SK-N-SH (cell line): ENCODE measurements at regions not wholly inside any gene's neighbourhood (a gene's known extent, or its start where the extent isn't known, plus 50 kb on each side); places are given as distances from the start of the nearest gene placed in this dataset.

Source experiments
- CTCF ChIA-PET: fragments of 300-600, 350-600 bp; formaldehyde crosslinking; extraction: SDS; loops from one replicate; lab custom pipeline; 2021; lab: Yijun Ruan, JAX
- POLR2A ChIA-PET: fragments of 350-600 bp; sonication (Branson Sonifier 250); formaldehyde crosslinking; extraction: SDS; loops from one replicate; lab custom pipeline; 2020; ENCODE audit warnings: antibody characterized with exemption, inconsistent platforms; lab: Yijun Ruan, JAX
- DNase-seq: peaks from one replicate; pipeline ENCODE4 v3.0.0; 2012
- H2AFZ ChIP-seq: fragments of 200-600 bp; sonication (generic); 2 replicates; pipeline ENCODE4 v1.8.1; 2016; ENCODE audit warnings: antibody characterized with exemption, mild to moderate bottlenecking, low read depth
- H3F3A ChIP-seq: fragments of 200-600 bp; sonication (generic); replicated peaks from 2 replicates; pipeline ENCODE3; 2016; ENCODE audit warnings: antibody characterized with exemption, mild to moderate bottlenecking; ENCODE audit not compliant: insufficient read depth
- H3K27ac ChIP-seq, 2 experiments: fragments of 200-500 bp in 1 of 2; fragments of 200-600 bp in 1 of 2; sonication (Bioruptor generic) in 1 of 2; sonication (generic), shearing (Covaris generic) in 1 of 2; 2 replicates each; pipeline versions ENCODE4 v1.5.1 to v1.6.1; 2014 to 2016; ENCODE audit warnings: low read depth in 2 of 2, inconsistent platforms in 1 of 2, low read length in 1 of 2, mild to moderate bottlenecking in 1 of 2, mixed read lengths in 1 of 2
- H3K27me3 ChIP-seq: fragments of 200-600 bp; sonication (generic), shearing (Covaris generic); 2 replicates; pipeline ENCODE4 v1.6.1; 2016; ENCODE audit warnings: mixed run types; ENCODE audit not compliant: insufficient read depth
- H3K36me3 ChIP-seq, 2 experiments: fragments of 200-500 bp in 1 of 2; fragments of 200-600 bp in 1 of 2; sonication (Bioruptor generic) in 1 of 2; sonication (generic) in 1 of 2; replicated peaks in 1 of 2; 2 replicates each; pipeline versions ENCODE3 to v1.5.1; 2014 to 2016; ENCODE audit warnings: low read length in 1 of 2, mild to moderate bottlenecking in 1 of 2; ENCODE audit not compliant: insufficient read depth in 2 of 2, control insufficient read depth in 1 of 2
- H3K4me1 ChIP-seq, 2 experiments: fragments of 200-500 bp in 1 of 2; fragments of 200-600 bp in 1 of 2; sonication (Bioruptor generic) in 1 of 2; sonication (generic), shearing (Covaris generic) in 1 of 2; 2 replicates each; pipeline versions ENCODE4 v1.5.1 to v1.6.1; 2014 to 2016; ENCODE audit warnings: low read depth in 1 of 2, low read length in 1 of 2, mixed run types in 1 of 2; ENCODE audit not compliant: insufficient read depth in 2 of 2, control insufficient read depth in 1 of 2
- H3K4me2 ChIP-seq: fragments of 200-600 bp; sonication (generic), shearing (Covaris generic); 2 replicates; pipeline ENCODE4 v1.6.1; 2017; ENCODE audit warnings: mixed run types
- H3K4me3 ChIP-seq, 2 experiments: fragments of 200-500 bp in 1 of 2; fragments of 200-600 bp in 1 of 2; sonication (Bioruptor generic) in 1 of 2; sonication (generic), shearing (Covaris generic) in 1 of 2; 2 replicates each; pipeline versions ENCODE4 v1.5.1 to v1.8.1; 2014 to 2016; ENCODE audit warnings: low read depth in 2 of 2, inconsistent platforms in 1 of 2, low read length in 1 of 2, mild to moderate bottlenecking in 1 of 2, mixed read lengths in 1 of 2, moderate library complexity in 1 of 2
- H3K79me2 ChIP-seq: fragments of 200-600 bp; sonication (generic); 2 replicates; pipeline ENCODE4 v1.8.1; 2017; ENCODE audit warnings: mild to moderate bottlenecking; ENCODE audit not compliant: insufficient read depth
- H3K9ac ChIP-seq: fragments of 200-600 bp; sonication (generic); 2 replicates; pipeline ENCODE4 v1.6.1; 2017; ENCODE audit warnings: mixed run types
- H3K9me2 ChIP-seq: fragments of 200-600 bp; sonication (generic); 2 replicates; pipeline ENCODE4 v1.6.1; 2017; ENCODE audit warnings: mixed run types
- H3K9me3 ChIP-seq: fragments of 200-600 bp; sonication (generic); 2 replicates; pipeline ENCODE4 v1.6.1; 2017; ENCODE audit warnings: mixed run types, mild to moderate bottlenecking, moderate library complexity
- H4K20me1 ChIP-seq: fragments of 200-600 bp; sonication (generic); 2 replicates; pipeline ENCODE4 v1.6.1; 2017; ENCODE audit warnings: mild to moderate bottlenecking, mixed run types; ENCODE audit not compliant: insufficient read depth
- EP300 ChIP-seq, 2 experiments: IDR thresholded peaks; 2 replicates each; pipeline versions ENCODE4 v1.4.0 to v1.6.1; 2012; ENCODE audit warnings: borderline replicate concordance in 1 of 2, low read depth in 1 of 2, low read length in 1 of 2
- FOXJ3 ChIP-seq: sonication (generic); formaldehyde crosslinking; IDR thresholded peaks from 2 replicates; pipeline ENCODE4 v1.5.1; 2020; ENCODE audit warnings: mild to moderate bottlenecking, missing genetic modification reagents
- FOXM1 ChIP-seq: IDR thresholded peaks from 2 replicates; pipeline ENCODE4 v1.4.0; 2012; ENCODE audit warnings: low read depth, mild to moderate bottlenecking
- GABPA ChIP-seq: IDR thresholded peaks from 2 replicates; pipeline ENCODE4 v1.4.0; 2012; ENCODE audit warnings: low read depth, mild to moderate bottlenecking
- GATA2 ChIP-seq: sonication (generic); formaldehyde crosslinking; IDR thresholded peaks from 2 replicates; pipeline ENCODE4 v1.5.0; 2020; ENCODE audit warnings: mild to moderate bottlenecking, missing genetic modification reagents
- MEF2A ChIP-seq: IDR thresholded peaks from 2 replicates; pipeline ENCODE4 v1.4.0; 2012; ENCODE audit warnings: low read depth, borderline replicate concordance
- MXI1 ChIP-seq: IDR thresholded peaks from 2 replicates; pipeline ENCODE4 v1.6.1; 2012; ENCODE audit warnings: mild to moderate bottlenecking, low read depth, low read length, improper control_type of control experiment
- NFIC ChIP-seq: IDR thresholded peaks from 2 replicates; pipeline ENCODE4 v1.4.0; 2012; ENCODE audit warnings: borderline replicate concordance
- NRF1 ChIP-seq: IDR thresholded peaks from 2 replicates; pipeline ENCODE4 v1.6.1; 2012; ENCODE audit warnings: low read depth, mild to moderate bottlenecking, low read length
- POLR2AphosphoS5 ChIP-seq: IDR thresholded peaks from 2 replicates; pipeline ENCODE4 v1.6.1; 2012; ENCODE audit warnings: low read depth, low read length
- RAD21 ChIP-seq: IDR thresholded peaks from 2 replicates; pipeline ENCODE4 v1.6.1; 2012; ENCODE audit warnings: mild to moderate bottlenecking, low read length
- RXRA ChIP-seq: IDR thresholded peaks from 2 replicates; pipeline ENCODE4 v1.4.0; 2012; ENCODE audit warnings: low read depth, mild to moderate bottlenecking, borderline replicate concordance
- SMC3 ChIP-seq: IDR thresholded peaks from 2 replicates; pipeline ENCODE4 v1.6.1; 2012; ENCODE audit warnings: low read depth, low read length, improper control_type of control experiment
- TAF1 ChIP-seq: IDR thresholded peaks from 2 replicates; pipeline ENCODE4 v1.6.1; 2012; ENCODE audit warnings: low read depth, mild to moderate bottlenecking, low read length, moderate library complexity, borderline replicate concordance
- TEAD4 ChIP-seq: IDR thresholded peaks from 2 replicates; pipeline ENCODE4 v1.4.0; 2012; ENCODE audit warnings: mild to moderate bottlenecking, borderline replicate concordance; ENCODE audit not compliant: insufficient read depth
- WGBS: methylation state at CpG from one replicate; pipeline ENCODE4 v1.1.6; 2017; ENCODE audit warnings: low lambda C conversion rate; 5-methylcytosine and 5-hydroxymethylcytosine counted together
- TF ChIP-seq, protein P1 (sequence below): IDR thresholded peaks from 2 replicates; pipeline ENCODE4 v1.4.0; 2012; ENCODE audit warnings: low read depth, borderline replicate concordance
- TF ChIP-seq, protein P2 (sequence below): IDR thresholded peaks from 2 replicates; pipeline ENCODE4; 2012
- TF ChIP-seq, protein P3 (sequence below): fragments of 200-600 bp; sonication (generic); IDR thresholded peaks from 2 replicates; pipeline ENCODE4 v1.6.1; 2017; ENCODE audit warnings: antibody characterized with exemption, mild to moderate bottlenecking, moderate library complexity
- TF ChIP-seq, protein P4 (sequence below): IDR thresholded peaks from 2 replicates; pipeline ENCODE4 v1.4.0; 2012; ENCODE audit warnings: low read depth, borderline replicate concordance
- TF ChIP-seq, protein P5 (sequence below): fragments of 150-350 bp; IDR thresholded peaks from 2 replicates; pipeline ENCODE4 v1.6.1; 2017; ENCODE audit warnings: antibody characterized with exemption, low read length, low read depth, borderline replicate concordance

DNA sequence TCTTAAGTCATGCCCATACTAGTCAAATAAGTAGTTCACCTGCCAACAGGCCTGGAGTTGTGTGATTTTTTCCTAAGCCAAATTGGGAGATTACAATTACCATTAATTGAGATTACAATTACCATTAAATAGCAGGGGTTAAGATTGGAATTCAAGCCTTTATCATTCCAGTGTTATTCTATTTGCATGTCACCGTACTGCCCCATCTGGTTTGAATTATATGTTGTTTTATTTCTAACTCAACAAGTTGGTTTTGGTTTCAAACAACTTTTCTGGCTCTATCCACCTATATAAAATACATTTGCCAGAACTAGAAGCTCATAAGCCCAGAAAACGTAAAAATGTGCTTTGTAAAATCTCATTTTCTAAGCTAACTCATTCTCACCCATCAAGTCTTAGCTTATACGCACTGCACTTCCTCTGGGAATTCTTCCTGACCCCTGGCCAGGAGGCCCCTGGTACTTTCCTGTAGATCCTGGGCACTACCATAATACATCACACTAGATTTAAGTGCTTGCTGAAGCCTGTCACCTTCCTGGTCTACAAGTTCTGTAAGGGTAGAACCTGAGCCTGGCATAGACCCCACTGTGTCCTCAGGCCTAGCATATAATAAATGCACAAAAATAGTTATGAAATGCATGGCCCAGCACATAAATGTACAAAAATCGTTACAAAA is 242.0 kb upstream of the TRPM3 start:
- H3F3A ChIP-seq, result no peaks in the 10 kb centered on the region
- no peaks in the 10 kb centered on the region for H3K27me3 ChIP-seq
- H3K4me3 ChIP-seq, result no peak overlapping the region
- H3K9ac ChIP-seq, result no peak overlapping the region
- H3K9me2 ChIP-seq, result no peaks in the 10 kb centered on the region
- 3% methylated on average over 4 of the region's 4 CpGs for WGBS
- H4K20me1 ChIP-seq, result no peaks in the 10 kb centered on the region
- no peak overlapping the region for H3K27ac ChIP-seq
- TF ChIP-seq, protein P1, sequence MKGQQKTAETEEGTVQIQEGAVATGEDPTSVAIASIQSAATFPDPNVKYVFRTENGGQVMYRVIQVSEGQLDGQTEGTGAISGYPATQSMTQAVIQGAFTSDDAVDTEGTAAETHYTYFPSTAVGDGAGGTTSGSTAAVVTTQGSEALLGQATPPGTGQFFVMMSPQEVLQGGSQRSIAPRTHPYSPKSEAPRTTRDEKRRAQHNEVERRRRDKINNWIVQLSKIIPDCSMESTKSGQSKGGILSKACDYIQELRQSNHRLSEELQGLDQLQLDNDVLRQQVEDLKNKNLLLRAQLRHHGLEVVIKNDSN, result no peak
- no peak for TF ChIP-seq TEAD4
- no peak for TF ChIP-seq NRF1
- TF ChIP-seq, protein P2, sequence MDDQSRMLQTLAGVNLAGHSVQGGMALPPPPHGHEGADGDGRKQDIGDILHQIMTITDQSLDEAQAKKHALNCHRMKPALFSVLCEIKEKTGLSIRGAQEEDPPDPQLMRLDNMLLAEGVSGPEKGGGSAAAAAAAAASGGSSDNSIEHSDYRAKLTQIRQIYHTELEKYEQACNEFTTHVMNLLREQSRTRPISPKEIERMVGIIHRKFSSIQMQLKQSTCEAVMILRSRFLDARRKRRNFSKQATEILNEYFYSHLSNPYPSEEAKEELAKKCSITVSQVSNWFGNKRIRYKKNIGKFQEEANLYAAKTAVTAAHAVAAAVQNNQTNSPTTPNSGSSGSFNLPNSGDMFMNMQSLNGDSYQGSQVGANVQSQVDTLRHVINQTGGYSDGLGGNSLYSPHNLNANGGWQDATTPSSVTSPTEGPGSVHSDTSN, result no peak
- no peak for TF ChIP-seq EP300 (IDR thresholded peaks at IDR 0.05; ENCODE audit: borderline replicate concordance in 1 of 2, low read depth in 1 of 2, low read length in 1 of 2)
- TF ChIP-seq GABPA, result no peak
- no peak for TF ChIP-seq POLR2AphosphoS5
- TF ChIP-seq NFIC, result no peak
- no peak for TF ChIP-seq RAD21
- no peak for TF ChIP-seq GATA2 (CRISPR knock-in tag)
- TF ChIP-seq MXI1, result no peak
- TF ChIP-seq FOXM1, result no peak
- TF ChIP-seq RXRA, result no peak
- TF ChIP-seq, all 33 proteins: peak for 0
- no peak overlapping the region for H2AFZ ChIP-seq
- ChIA-PET POLR2A (no interaction called here), CTCF (no interaction called here)
- no peaks in the 10 kb centered on the region for H3K4me1 ChIP-seq
- no peak overlapping the region for H3K4me2 ChIP-seq
- no peaks in the 10 kb centered on the region for H3K9me3 ChIP-seq
- no peak for DNase-seq
- no peaks in the 10 kb centered on the region for H3K36me3 ChIP-seq
- H3K79me2 ChIP-seq, result no peaks in the 10 kb centered on the region

DNA sequence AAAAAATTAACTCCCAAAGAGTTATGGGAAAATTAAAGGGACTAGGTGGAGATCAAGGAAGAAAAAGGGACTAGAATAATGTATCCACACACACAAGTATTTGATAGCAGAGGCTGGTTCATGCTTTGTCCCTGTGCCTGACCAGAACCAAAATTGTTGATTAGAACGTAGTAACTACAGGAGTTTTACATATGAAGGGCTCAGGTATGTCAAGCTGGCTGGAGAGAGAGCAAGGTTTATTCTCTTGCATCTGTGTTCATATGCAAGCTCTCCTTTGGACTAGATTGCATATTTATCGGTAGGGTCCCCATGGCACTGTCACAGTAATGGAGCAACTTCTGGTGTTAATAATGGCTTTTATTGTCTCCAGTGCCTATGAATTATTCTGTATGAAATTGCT is 239.9 kb upstream of the TRPM3 start:
- no peaks in the 10 kb centered on the region for H3K4me1 ChIP-seq
- CTCF ChIA-PET, result no interaction called here
- no peaks in the 10 kb centered on the region for H3K9me3 ChIP-seq
- no peaks in the 10 kb centered on the region for H4K20me1 ChIP-seq
- H3K27ac ChIP-seq, result no peak overlapping the region
- no peaks in the 10 kb centered on the region for H3K9me2 ChIP-seq
- POLR2A ChIA-PET, result no interaction called here
- WGBS, result 0% methylated on average over 2 of the region's 2 CpGs
- no peak for DNase-seq
- H3F3A ChIP-seq, result no peaks in the 10 kb centered on the region
- H3K79me2 ChIP-seq, result no peaks in the 10 kb centered on the region
- no peak overlapping the region for H2AFZ ChIP-seq
- H3K36me3 ChIP-seq, result no peaks in the 10 kb centered on the region
- H3K4me3 ChIP-seq, result no peak overlapping the region
- no peaks in the 10 kb centered on the region for H3K27me3 ChIP-seq
- no peak overlapping the region for H3K4me2 ChIP-seq
- H3K9ac ChIP-seq, result no peak overlapping the region
- TF ChIP-seq, protein P3, sequence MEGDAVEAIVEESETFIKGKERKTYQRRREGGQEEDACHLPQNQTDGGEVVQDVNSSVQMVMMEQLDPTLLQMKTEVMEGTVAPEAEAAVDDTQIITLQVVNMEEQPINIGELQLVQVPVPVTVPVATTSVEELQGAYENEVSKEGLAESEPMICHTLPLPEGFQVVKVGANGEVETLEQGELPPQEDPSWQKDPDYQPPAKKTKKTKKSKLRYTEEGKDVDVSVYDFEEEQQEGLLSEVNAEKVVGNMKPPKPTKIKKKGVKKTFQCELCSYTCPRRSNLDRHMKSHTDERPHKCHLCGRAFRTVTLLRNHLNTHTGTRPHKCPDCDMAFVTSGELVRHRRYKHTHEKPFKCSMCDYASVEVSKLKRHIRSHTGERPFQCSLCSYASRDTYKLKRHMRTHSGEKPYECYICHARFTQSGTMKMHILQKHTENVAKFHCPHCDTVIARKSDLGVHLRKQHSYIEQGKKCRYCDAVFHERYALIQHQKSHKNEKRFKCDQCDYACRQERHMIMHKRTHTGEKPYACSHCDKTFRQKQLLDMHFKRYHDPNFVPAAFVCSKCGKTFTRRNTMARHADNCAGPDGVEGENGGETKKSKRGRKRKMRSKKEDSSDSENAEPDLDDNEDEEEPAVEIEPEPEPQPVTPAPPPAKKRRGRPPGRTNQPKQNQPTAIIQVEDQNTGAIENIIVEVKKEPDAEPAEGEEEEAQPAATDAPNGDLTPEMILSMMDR, result no peak
- no peak for TF ChIP-seq MEF2A
- TF ChIP-seq RAD21, result no peak
- TF ChIP-seq, protein P2, result no peak
- TF ChIP-seq SMC3, result no peak
- no peak for TF ChIP-seq FOXM1
- TF ChIP-seq, protein P4, sequence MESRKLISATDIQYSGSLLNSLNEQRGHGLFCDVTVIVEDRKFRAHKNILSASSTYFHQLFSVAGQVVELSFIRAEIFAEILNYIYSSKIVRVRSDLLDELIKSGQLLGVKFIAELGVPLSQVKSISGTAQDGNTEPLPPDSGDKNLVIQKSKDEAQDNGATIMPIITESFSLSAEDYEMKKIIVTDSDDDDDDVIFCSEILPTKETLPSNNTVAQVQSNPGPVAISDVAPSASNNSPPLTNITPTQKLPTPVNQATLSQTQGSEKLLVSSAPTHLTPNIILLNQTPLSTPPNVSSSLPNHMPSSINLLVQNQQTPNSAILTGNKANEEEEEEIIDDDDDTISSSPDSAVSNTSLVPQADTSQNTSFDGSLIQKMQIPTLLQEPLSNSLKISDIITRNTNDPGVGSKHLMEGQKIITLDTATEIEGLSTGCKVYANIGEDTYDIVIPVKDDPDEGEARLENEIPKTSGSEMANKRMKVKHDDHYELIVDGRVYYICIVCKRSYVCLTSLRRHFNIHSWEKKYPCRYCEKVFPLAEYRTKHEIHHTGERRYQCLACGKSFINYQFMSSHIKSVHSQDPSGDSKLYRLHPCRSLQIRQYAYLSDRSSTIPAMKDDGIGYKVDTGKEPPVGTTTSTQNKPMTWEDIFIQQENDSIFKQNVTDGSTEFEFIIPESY, result no peak
- TF ChIP-seq, protein P5, sequence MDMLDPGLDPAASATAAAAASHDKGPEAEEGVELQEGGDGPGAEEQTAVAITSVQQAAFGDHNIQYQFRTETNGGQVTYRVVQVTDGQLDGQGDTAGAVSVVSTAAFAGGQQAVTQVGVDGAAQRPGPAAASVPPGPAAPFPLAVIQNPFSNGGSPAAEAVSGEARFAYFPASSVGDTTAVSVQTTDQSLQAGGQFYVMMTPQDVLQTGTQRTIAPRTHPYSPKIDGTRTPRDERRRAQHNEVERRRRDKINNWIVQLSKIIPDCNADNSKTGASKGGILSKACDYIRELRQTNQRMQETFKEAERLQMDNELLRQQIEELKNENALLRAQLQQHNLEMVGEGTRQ, result no peak
- no peak for TF ChIP-seq TAF1
- no peak for TF ChIP-seq FOXJ3
